GM23338 (cell line): ENCODE measurements at regions not wholly inside any gene's neighbourhood (a gene's known extent, or its start where the extent isn't known, plus 50 kb on each side); places are given as distances from the start of the nearest gene placed in this dataset.

ENCODE experiments used
- CTCF ChIP-seq, 2 experiments: fragments of 200-600 bp in 1 of 2; sonication (generic) in 1 of 2; conservative IDR thresholded peaks; 2 replicates each; pipeline versions ENCODE4 v1.5.1 to v1.6.1; 2016 to 2017; ENCODE audit warnings: antibody characterized with exemption in 2 of 2, low read depth in 2 of 2, mild to moderate bottlenecking in 2 of 2, moderate library complexity in 1 of 2
- EZH2 ChIP-seq: fragments of 200-600 bp; sonication (generic); IDR thresholded peaks from one replicate; pipeline ENCODE4 v1.8.0; 2017; ENCODE audit warnings: antibody characterized with exemption, mild to moderate bottlenecking, low read depth; ENCODE audit not compliant: unreplicated experiment
- EZH2phosphoT487 ChIP-seq: fragments of 200-600 bp; sonication (generic); IDR thresholded peaks from one replicate; pipeline ENCODE4 v1.8.1; 2018; ENCODE audit warnings: antibody characterized with exemption; ENCODE audit not compliant: unreplicated experiment
- NANOG ChIP-seq: IDR thresholded peaks from 2 replicates; pipeline ENCODE4 v1.6.1; 2016; ENCODE audit warnings: antibody characterized with exemption, borderline replicate concordance
- POLR2AphosphoS5 ChIP-seq: IDR thresholded peaks from 2 replicates; pipeline ENCODE4 v1.6.1; 2016; ENCODE audit warnings: antibody characterized with exemption, low read depth
- REST ChIP-seq: IDR thresholded peaks from one replicate; pipeline ENCODE4 v1.6.1; 2018; ENCODE audit warnings: antibody characterized with exemption; ENCODE audit not compliant: unreplicated experiment
- ZNF331 ChIP-seq: fragments of 250-450 bp; sonication (Bioruptor Pico); IDR thresholded peaks from 2 replicates; pipeline ENCODE4 v1.5.0; 2020; ENCODE audit warnings: low read depth, mild to moderate bottlenecking, moderate library complexity

DNA sequence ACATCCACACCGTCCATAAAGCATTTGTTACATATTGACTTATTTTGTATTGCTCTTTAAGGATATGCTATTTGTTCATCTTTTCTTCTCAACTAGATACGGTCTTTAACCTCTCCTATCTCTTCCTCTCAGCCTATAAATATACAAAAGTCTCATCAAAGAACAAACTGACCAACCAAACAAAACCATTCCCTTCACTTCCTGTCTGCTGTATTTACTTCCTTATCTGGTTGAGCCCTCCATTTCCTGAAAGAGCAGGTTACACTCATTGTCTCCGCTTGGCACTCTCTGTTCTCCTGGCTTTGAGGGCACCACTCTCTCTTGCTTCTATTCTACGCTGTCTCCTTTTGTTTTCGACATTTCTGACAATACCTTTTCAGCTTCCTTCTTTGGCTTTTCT is 431.9 kb upstream of the TCF4 start:
- TF ChIP-seq REST (no peak), CTCF (conservative IDR thresholded peaks at IDR 0.05; ENCODE audit: low read depth in 2 of 2) (no peak), NANOG (no peak), EZH2 (no peak), POLR2AphosphoS5 (no peak), EZH2phosphoT487 (no peak), ZNF331 (CRISPR knock-in tag) (no peak)
